ENCODE measurements at regions not wholly inside any gene's neighbourhood (a gene's known extent, or its start where the extent isn't known, plus 50 kb on each side); places are given as distances from the start of the nearest gene placed in this dataset.

GRCh38 chr9:113787871-113788270, 88.2 kb upstream of the ZNF618 start:
- no peak for DNase-seq (ENCODE audit: low spot score)

GRCh38 chr9:113788616-113789330, 87.3 kb upstream of the ZNF618 start:
- DNase-seq (ENCODE audit: low spot score): no peak

GRCh38 chr9:113790093-113790492, 86.0 kb upstream of the ZNF618 start:
- DNase-seq (ENCODE audit: low spot score): no peak

- DNase-seq (ENCODE audit: low spot score): no peak
These were observed 82.6 kb upstream of the ZNF618 start for GRCh38 chr9:113793558-113793957.

- no peak for DNase-seq (ENCODE audit: low spot score)
These were observed 81.4 kb upstream of the ZNF618 start for GRCh38 chr9:113794721-113795120.

- DNase-seq (ENCODE audit: low spot score): no peak
These were observed 80.2 kb upstream of the ZNF618 start for GRCh38 chr9:113795811-113796392.

GRCh38 chr9:113796646-113797426, 79.3 kb upstream of the ZNF618 start:
- DNase-seq (ENCODE audit: low spot score): no peak

- DNase-seq (ENCODE audit: low spot score): no peak
These were observed 77.8 kb upstream of the ZNF618 start for GRCh38 chr9:113798062-113799030.

- DNase-seq (ENCODE audit: low spot score): no peak
These were observed 75.8 kb upstream of the ZNF618 start for GRCh38 chr9:113800276-113800675.

- DNase-seq (ENCODE audit: low spot score): no peak
These were observed 72.1 kb upstream of the ZNF618 start for GRCh38 chr9:113803811-113804589.

GRCh38 chr9:113805486-113806132, 70.5 kb upstream of the ZNF618 start:
- DNase-seq (ENCODE audit: low spot score): no peak

GRCh38 chr9:113807173-113808061, 68.7 kb upstream of the ZNF618 start:
- peak; percentile 87 for DNase-seq (ENCODE audit: low spot score)

- DNase-seq (ENCODE audit: low spot score): peak; percentile 84
These were observed 67.4 kb upstream of the ZNF618 start for GRCh38 chr9:113808391-113809358.

GRCh38 chr9:113817171-113817570, 58.9 kb upstream of the ZNF618 start:
- no peak for DNase-seq (ENCODE audit: low spot score)

GRCh38 chr9:113818391-113818790, 57.7 kb upstream of the ZNF618 start:
- no peak for DNase-seq (ENCODE audit: low spot score)

GRCh38 chr9:113822315-113822714, 53.8 kb upstream of the ZNF618 start:
- no peak for DNase-seq (ENCODE audit: low spot score)

GRCh38 chr9:113823421-113823820, 52.7 kb upstream of the ZNF618 start:
- DNase-seq (ENCODE audit: low spot score): no peak
